HFF-Myc (cell line): ENCODE measurements at regions not wholly inside any gene's neighbourhood (a gene's known extent, or its start where the extent isn't known, plus 50 kb on each side); places are given as distances from the start of the nearest gene placed in this dataset.

Experiments
- DNase-seq: peaks from one replicate; pipeline ENCODE4 v3.0.0-alpha.2; 2011; ENCODE audit warnings: low read depth; ENCODE audit errors: extremely low read depth
- H3K4me3 ChIP-seq: replicated peaks from 2 replicates; pipeline ENCODE4 v1.5.1; 2011; ENCODE audit warnings: low read depth, mild to moderate bottlenecking, control low read depth, low read length
- TF ChIP-seq, protein P1 (sequence below): IDR thresholded peaks from 2 replicates; pipeline ENCODE4 v1.5.1; 2012; ENCODE audit warnings: mild to moderate bottlenecking, low read depth, low read length, control low read depth; ENCODE audit errors: missing control alignments

DNA sequence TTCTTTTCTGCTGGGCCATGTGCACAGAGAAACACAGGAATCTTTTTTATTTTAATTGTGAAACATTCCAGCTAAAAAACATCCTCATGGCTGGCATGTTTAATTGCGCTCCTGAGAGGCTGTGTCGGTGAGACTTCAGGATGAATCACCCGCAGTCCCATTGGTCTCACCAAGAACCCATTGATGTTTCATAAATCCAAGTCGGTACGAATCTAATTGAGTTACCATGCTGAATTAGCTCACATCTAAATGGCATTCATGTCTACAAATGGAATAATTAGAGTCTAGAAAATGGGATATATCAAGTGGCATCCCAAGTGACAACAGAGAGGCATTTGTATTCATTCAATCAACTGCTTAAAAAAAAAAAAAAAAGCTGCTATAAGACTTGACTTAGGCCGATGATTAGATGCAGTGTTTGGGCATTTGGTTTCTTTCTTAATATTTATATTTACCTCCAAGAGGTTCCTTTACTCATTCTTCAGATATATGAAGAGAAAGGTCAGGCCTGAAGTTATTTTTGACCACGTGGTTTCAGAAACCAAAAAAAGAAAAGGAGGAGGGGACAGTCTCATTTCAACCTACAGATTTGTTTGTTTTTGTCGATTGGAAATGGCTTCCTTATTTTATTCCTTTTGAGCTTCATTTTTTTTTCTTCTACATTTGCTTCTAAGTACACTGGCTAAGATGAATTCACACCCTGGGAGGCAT, 79.1 kb upstream of the FOXB1 start:
- DNase-seq: no peak
- TF ChIP-seq, protein P1, sequence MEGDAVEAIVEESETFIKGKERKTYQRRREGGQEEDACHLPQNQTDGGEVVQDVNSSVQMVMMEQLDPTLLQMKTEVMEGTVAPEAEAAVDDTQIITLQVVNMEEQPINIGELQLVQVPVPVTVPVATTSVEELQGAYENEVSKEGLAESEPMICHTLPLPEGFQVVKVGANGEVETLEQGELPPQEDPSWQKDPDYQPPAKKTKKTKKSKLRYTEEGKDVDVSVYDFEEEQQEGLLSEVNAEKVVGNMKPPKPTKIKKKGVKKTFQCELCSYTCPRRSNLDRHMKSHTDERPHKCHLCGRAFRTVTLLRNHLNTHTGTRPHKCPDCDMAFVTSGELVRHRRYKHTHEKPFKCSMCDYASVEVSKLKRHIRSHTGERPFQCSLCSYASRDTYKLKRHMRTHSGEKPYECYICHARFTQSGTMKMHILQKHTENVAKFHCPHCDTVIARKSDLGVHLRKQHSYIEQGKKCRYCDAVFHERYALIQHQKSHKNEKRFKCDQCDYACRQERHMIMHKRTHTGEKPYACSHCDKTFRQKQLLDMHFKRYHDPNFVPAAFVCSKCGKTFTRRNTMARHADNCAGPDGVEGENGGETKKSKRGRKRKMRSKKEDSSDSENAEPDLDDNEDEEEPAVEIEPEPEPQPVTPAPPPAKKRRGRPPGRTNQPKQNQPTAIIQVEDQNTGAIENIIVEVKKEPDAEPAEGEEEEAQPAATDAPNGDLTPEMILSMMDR: no peak

DNA sequence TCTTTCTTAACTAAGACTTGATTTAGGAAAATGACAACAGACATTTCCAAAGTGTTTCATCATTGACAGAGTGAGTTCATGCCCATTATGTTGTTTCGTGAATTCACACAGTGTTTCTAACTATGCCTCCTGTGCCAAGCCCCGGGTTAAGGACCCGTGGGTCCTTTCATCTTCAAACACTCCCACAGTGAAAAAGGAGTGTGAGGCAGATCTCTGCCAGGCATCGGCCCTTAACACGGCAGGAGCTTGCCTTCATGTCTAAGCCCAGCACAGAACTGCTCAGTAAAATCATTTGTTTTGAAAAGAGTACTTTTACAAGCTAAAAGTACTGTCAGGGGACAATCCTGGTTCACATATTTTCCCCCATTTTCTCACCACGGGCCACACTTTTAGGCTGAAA, 80.0 kb upstream of the FOXB1 start:
- TF ChIP-seq, protein P1: no peak
- H3K4me3 ChIP-seq: no peak overlapping the region
- no peak for DNase-seq

More for the DNA sequence above, 79.1 kb upstream of the FOXB1 start:
- H3K4me3 ChIP-seq: no peak overlapping the region

DNA sequence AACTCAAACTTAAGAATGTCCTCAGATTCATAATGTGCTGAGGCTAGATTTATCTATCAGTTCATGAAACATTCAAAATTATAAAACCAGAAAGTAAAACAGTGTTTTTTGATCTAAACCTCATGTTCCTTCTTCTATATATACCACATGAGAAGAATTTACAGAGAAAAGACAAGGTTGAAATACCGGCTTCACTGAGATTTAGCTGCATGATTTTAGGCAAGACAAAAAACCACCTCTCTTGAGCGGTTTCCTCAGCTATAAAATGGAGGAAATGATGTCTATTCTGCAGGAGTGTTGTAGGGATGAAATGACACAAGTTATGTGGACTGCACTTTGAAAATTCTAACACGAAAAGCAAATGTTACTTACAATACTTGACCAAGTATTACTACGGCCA, 80.6 kb upstream of the FOXB1 start:
- no peak overlapping the region for H3K4me3 ChIP-seq
- TF ChIP-seq, protein P1: no peak

DNA sequence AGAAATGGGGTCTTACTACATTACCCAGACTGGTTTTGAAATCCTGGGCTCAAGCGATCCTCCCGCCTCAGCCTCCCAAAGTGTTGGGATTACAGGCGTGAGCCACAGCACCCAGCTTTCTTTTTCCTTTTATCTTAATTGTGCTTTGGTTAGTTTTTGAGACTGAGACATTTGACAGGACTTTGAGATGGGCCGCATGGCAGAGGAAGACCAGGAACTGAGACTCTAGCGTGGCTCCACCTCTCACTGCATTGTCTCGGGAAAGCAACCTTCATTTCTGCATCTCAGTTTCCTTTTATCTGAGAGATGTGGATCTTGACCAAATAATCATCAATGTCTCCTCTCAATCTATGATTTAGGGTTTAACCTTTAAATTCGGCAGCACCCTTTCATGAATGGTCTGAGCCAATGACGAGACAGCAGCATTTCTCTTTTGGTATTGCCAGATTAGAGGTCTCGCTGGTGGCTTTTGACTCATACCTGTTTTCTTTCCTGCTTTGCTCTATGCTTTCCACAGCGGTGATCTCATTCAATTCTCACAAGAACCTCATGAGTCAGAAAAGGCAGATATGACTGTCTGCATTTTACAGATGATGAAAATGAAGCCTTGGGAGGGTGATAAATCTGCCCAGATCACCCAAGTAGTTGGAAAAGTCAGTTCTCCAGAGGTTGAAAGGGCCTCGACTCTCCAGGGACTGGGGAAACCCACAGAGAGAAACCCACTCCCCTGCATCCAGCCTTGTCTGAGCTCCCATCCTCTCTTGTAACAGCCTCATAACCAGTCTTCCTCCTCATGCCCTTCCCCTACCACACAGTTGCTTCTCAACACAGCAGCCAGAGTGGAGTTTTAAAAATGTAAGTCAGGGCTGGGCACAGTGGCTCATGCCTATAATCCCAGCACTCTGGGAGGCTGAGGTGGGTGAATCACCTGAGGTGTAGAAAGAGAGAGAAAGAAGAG, 84.8 kb upstream of the FOXB1 start:
- TF ChIP-seq, protein P1: no peak
- H3K4me3 ChIP-seq: no peak overlapping the region
- DNase-seq: no peak

More for the DNA sequence above, 80.6 kb upstream of the FOXB1 start:
- DNase-seq: no peak

DNA sequence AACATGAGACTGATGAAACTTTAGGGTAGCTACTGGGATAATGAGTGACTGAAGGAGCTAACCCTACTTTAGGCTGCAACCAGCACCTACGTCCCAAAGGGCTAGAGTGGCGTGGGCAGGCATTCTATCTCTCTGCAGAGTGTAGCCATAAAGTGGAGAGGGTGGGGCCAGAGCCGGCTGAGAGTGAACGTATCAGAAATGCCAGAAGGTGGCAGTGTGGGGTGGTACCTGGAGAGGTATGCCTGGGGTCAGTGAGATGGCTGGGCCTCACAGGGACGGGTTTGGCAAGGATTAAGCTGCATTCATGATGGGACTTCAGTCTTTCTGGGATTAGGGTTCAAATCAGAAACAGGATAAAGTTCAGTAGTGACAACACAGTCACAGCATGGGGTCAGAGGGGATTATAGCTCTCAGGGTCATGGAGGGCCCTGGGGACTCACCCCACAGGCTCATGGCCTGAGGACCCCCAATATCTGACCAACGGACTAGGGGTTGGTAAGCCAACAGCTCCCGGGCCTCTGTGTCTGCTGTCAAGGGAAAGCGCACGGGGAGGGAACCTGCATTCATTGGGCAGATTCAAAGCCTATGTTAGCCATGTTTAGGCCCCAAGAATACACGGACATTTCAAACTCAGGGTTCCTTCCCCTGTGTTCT, 86.5 kb upstream of the FOXB1 start:
- DNase-seq: peak; percentile 22
- no peak overlapping the region for H3K4me3 ChIP-seq
- TF ChIP-seq, protein P1: peak; percentile 56

DNA sequence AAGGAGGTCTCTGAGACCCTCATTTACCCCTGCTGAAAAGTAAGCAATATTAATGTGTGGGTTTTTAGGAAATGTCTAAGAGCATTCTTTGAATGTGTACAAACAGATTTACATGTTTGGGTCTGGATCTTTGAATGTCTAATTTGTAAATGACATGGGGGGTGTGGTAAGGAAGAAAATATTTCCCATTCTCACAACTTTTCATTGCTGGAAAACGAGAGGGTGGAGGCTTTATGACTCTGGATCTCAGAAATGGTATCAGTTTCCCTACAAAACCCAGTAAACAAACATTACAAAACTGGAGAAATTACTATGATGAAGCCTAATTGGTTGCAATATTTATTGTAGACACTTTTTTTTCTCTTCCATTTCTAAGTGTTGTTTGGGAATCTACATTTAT, 98.1 kb upstream of the FOXB1 start:
- DNase-seq: no peak
- TF ChIP-seq, protein P1: no peak
- no peak overlapping the region for H3K4me3 ChIP-seq
